Stimulated activated effector memory CD8-positive, alpha-beta T cell treated with anti-CD3 and anti-CD28 coated beads, Interleukin-12 subunit alpha, Interleukin-12 subunit beta, amount 100 ng/mL, for 72 hours (primary cell): ENCODE measurements at regions not wholly inside any gene's neighbourhood (a gene's known extent, or its start where the extent isn't known, plus 50 kb on each side); places are given as distances from the start of the nearest gene placed in this dataset.
"Not testable (repeated sequence)": the region's sequence is repeated elsewhere in the genome, so short reads cannot be mapped to it uniquely, and the experiment has no call there.

Experiments
- ATAC-seq: fragments of 150-1000 bp; cut with Tn5 transposase; 2 replicates; pipeline ENCODE4 v1.10.0; 2021
- DNase-seq, 2 donors: peaks; one replicate each; pipeline ENCODE4 v3.0.0; 2021 to 2022; ENCODE audit warnings: low spot score in 2 of 2
- H3K27ac Mint-ChIP-seq: one replicate; pipeline ENCODE4 v1.8.0; 2022; ENCODE audit warnings: mild to moderate bottlenecking, mixed read lengths
- H3K36me3 Mint-ChIP-seq: one replicate; pipeline ENCODE4 v1.8.0; 2022; ENCODE audit warnings: mild to moderate bottlenecking, mixed read lengths
- H3K4me1 Mint-ChIP-seq: one replicate; pipeline ENCODE4 v1.8.0; 2022; ENCODE audit warnings: mixed read lengths
- H3K4me3 Mint-ChIP-seq: one replicate; pipeline ENCODE4 v1.8.0; 2022; ENCODE audit warnings: mild to moderate bottlenecking, mixed read lengths
- H3K9me3 Mint-ChIP-seq: one replicate; pipeline ENCODE4 v1.8.0; 2022; ENCODE audit warnings: mixed read lengths

GRCh38 chr3:197459571-197459970 is 96.2 kb downstream of the BDH1 start:
- peak overlapping the region; percentile 87 for H3K27ac Mint-ChIP-seq
- not testable (repeated sequence) for ATAC-seq, DNase-seq, H3K4me3 Mint-ChIP-seq, H3K9me3 Mint-ChIP-seq
- H3K4me1 Mint-ChIP-seq: peaks cover 25% of the 10 kb centered on the region
- peaks cover 28% of the 10 kb centered on the region for H3K36me3 Mint-ChIP-seq

- peak overlapping the region; percentile 87 for H3K27ac Mint-ChIP-seq
- H3K36me3 Mint-ChIP-seq: peaks cover 28% of the 10 kb centered on the region
- H3K9me3 Mint-ChIP-seq: no peaks in the 10 kb centered on the region
- peaks cover 25% of the 10 kb centered on the region for H3K4me1 Mint-ChIP-seq
- ATAC-seq (no peak), DNase-seq (no peak)
- H3K4me3 Mint-ChIP-seq: no peak overlapping the region
Measured at GRCh38 chr3:197458906-197459470, 96.8 kb downstream of the BDH1 start.

- peaks cover 28% of the 10 kb centered on the region for H3K36me3 Mint-ChIP-seq
- peak overlapping the region; percentile 87 for H3K27ac Mint-ChIP-seq
- H3K4me3 Mint-ChIP-seq: no peak overlapping the region
- peaks cover 25% of the 10 kb centered on the region for H3K4me1 Mint-ChIP-seq
- no peaks in the 10 kb centered on the region for H3K9me3 Mint-ChIP-seq
- DNase-seq: peak; percentile 15 to 57
- ATAC-seq: peak; percentile 68
Measured at GRCh38 chr3:197458179-197458707, 97.5 kb downstream of the BDH1 start.

GRCh38 chr3:197456261-197457091 is 99.3 kb downstream of the BDH1 start:
- H3K4me3 Mint-ChIP-seq: peak overlapping the region; percentile 82
- peak; percentile 72 for ATAC-seq
- peaks cover 28% of the 10 kb centered on the region for H3K36me3 Mint-ChIP-seq
- H3K27ac Mint-ChIP-seq: peak overlapping the region; percentile 92
- peak; percentile 23 to 72 for DNase-seq
- peaks cover 25% of the 10 kb centered on the region for H3K4me1 Mint-ChIP-seq
- no peaks in the 10 kb centered on the region for H3K9me3 Mint-ChIP-seq

DNA sequence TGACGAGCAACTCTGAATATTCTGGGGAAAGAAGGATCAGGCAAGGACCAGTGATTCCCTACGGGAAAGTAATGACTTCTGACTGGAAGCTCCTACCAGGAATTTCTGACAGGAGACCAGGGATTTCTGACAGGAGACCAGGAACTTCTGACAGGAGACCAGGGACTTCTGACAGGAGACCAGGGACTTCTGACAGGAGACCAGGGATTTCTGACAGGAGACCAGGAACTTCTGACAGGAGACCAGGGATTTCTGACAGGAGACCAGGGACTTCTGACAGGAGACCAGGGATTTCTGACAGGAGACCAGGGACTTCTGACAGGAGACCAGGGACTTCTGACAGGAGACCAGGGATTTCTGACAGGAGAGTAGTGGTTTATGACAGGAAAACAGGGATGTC is 100.9 kb downstream of the BDH1 start:
- H3K9me3 Mint-ChIP-seq, ATAC-seq, DNase-seq, H3K27ac Mint-ChIP-seq, H3K4me3 Mint-ChIP-seq: not testable (repeated sequence)
- H3K4me1 Mint-ChIP-seq: peaks cover 25% of the 10 kb centered on the region
- H3K36me3 Mint-ChIP-seq: peaks cover 23% of the 10 kb centered on the region

GRCh38 chr3:197454014-197454413 is 101.8 kb downstream of the BDH1 start:
- H3K9me3 Mint-ChIP-seq: no peaks in the 10 kb centered on the region
- no peak overlapping the region for H3K27ac Mint-ChIP-seq
- H3K4me3 Mint-ChIP-seq: no peak overlapping the region
- H3K36me3 Mint-ChIP-seq: peaks cover 14% of the 10 kb centered on the region
- peaks cover 23% of the 10 kb centered on the region for H3K4me1 Mint-ChIP-seq
- no peak for DNase-seq
- peak; percentile 58 for ATAC-seq

GRCh38 chr3:197450810-197451209 is 105.0 kb downstream of the BDH1 start:
- no peaks in the 10 kb centered on the region for H3K36me3 Mint-ChIP-seq
- DNase-seq (no peak), ATAC-seq (no peak)
- no peak overlapping the region for H3K27ac Mint-ChIP-seq
- H3K4me1 Mint-ChIP-seq: peaks cover 7% of the 10 kb centered on the region
- no peak overlapping the region for H3K4me3 Mint-ChIP-seq
- H3K9me3 Mint-ChIP-seq: no peaks in the 10 kb centered on the region

DNA sequence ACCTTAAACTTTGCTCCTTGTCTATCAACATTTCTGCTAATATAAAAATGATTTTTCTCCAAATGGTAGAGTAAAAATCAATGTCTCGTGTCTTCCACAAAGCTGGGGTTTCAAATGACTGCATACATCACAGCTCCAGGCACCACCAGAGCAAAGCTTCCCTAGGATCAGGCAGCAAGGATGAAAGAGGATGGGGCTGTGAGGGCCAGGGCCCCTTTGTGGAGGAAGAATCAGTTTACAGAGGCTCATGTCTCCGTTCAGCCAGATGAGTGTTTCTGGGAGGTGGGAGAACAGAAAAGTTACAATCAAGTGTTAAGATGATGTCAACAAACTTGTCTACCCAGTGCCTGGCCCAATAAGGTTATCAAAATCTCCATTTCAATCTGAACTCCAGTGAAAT is 105.5 kb downstream of the BDH1 start:
- no peak for ATAC-seq
- H3K27ac Mint-ChIP-seq: no peak overlapping the region
- H3K4me3 Mint-ChIP-seq: no peak overlapping the region
- no peak for DNase-seq
- H3K4me1 Mint-ChIP-seq: peaks cover 2% of the 10 kb centered on the region
- H3K9me3 Mint-ChIP-seq: no peaks in the 10 kb centered on the region
- no peaks in the 10 kb centered on the region for H3K36me3 Mint-ChIP-seq

DNA sequence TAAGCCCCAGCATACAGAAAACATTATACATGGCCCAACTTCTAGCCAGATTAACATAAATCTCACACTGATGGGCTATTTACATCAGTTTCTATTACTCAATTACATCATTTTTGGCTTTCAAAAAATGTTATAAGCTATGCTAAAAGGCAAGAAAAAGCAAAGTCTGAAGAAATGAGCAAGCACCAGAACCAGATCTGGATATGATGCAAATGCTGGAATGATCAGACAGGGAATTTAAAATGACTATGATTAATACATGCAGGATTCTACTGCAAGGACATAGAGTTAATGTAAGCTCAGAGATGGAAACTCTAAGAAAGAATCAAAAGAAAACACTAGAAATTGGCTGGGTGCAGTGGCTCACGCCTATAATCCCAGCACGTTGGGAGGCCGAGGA is 106.6 kb downstream of the BDH1 start:
- H3K4me1 Mint-ChIP-seq, H3K27ac Mint-ChIP-seq, ATAC-seq, H3K36me3 Mint-ChIP-seq, H3K4me3 Mint-ChIP-seq, H3K9me3 Mint-ChIP-seq, DNase-seq: not testable (repeated sequence)

DNA sequence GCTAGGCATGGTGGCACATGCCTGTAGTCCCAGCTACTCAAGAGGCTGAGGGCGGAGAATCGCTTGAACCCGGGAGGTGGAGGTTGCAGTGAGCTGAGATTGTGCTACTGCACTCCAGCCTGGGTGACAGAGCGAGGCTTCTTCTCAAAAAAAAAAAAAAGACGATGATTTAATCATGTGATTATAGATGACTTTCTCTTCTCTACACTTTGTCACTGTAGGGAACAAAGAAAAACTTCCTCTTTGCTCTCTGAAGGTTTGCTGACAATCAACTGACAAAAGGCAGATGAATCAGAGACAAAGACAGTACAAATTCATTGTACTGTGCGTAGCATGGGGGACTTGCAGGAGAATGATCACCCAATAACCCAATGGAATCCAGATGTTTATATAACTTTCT is 108.0 kb downstream of the BDH1 start:
- not testable (repeated sequence) for H3K9me3 Mint-ChIP-seq, H3K4me3 Mint-ChIP-seq, H3K36me3 Mint-ChIP-seq, DNase-seq, ATAC-seq, H3K4me1 Mint-ChIP-seq, H3K27ac Mint-ChIP-seq

DNA sequence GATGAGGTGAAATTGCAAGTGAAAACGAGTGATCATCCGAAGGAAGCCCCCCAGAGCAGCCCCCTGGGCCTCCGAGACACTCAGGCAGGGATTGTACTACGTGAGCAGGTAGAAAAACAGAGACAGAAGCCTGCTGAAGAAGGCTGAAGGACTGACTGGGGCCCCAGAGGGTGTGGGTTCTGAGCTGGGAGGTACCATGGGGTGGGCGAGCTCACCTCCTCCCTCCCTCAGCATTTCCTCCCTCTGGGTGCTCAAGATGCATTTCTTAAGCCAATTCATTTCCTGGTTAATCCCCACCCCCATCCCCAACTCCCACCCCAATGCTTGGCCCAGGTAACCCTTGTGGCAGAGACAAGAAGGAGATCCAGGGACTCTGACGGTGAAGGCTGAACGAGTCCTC is 108.7 kb downstream of the BDH1 start:
- Mint-ChIP-seq H3K27ac (no peak overlapping the region), H3K4me3 (no peak overlapping the region), H3K4me1 (no peaks in the 10 kb centered on the region), H3K36me3 (no peaks in the 10 kb centered on the region), H3K9me3 (no peaks in the 10 kb centered on the region)
- no peak for DNase-seq
- no peak for ATAC-seq

GRCh38 chr3:197446700-197447056 is 109.1 kb downstream of the BDH1 start:
- Mint-ChIP-seq H3K9me3 (no peaks in the 10 kb centered on the region), H3K4me1 (no peaks in the 10 kb centered on the region), H3K36me3 (no peaks in the 10 kb centered on the region), H3K27ac (no peak overlapping the region), H3K4me3 (no peak overlapping the region)
- no peak for ATAC-seq
- DNase-seq: no peak

DNA sequence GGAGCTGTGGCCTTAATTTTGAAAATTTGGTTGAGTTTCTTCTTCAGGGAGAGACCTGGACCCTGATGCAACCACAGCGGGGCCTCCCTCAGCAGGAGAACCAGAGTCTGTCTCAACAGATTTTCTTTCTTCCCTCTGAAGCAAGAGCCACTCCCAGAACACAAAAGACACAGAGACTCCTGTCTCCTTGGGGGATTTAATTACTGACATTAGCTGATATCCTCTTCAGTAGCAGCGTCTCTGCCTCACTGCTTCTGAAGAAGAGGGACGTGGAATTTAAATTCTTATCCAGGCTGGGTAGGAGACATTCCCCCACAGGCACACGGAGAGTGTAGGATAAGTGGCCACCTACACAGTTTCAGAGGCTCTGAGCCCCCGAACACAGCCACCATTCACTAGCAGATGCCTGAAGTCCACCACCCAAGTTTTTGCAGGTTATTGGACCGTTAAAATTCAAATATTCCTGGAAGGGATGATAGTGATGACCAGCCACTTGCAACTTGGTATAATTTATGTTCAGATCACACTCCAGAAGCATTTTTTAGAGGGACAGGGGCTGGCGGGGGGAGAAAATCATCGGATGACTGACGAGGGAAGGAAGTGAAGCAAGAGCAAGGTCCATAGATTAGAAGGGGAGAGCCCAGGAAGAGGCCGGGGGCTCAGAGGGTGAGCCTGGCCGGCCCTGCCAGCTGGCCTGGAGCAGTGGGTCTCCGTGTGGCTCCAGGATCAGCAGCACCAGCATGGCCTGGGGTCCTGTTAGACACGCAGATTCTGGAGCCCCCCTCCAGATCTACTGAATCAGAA is 109.7 kb downstream of the BDH1 start:
- H3K36me3 Mint-ChIP-seq: no peaks in the 10 kb centered on the region
- no peaks in the 10 kb centered on the region for H3K4me1 Mint-ChIP-seq
- ATAC-seq: no peak
- no peak overlapping the region for H3K4me3 Mint-ChIP-seq
- no peak for DNase-seq
- no peaks in the 10 kb centered on the region for H3K9me3 Mint-ChIP-seq
- no peak overlapping the region for H3K27ac Mint-ChIP-seq

GRCh38 chr3:197444793-197445379 is 110.9 kb downstream of the BDH1 start:
- DNase-seq (no peak), ATAC-seq (no peak)
- no peaks in the 10 kb centered on the region for H3K9me3 Mint-ChIP-seq
- H3K36me3 Mint-ChIP-seq: no peaks in the 10 kb centered on the region
- H3K27ac Mint-ChIP-seq: no peak overlapping the region
- H3K4me3 Mint-ChIP-seq: no peak overlapping the region
- H3K4me1 Mint-ChIP-seq: no peaks in the 10 kb centered on the region

GRCh38 chr3:197443506-197443905 is 112.3 kb downstream of the BDH1 start:
- ATAC-seq (no peak), DNase-seq (no peak)
- Mint-ChIP-seq H3K9me3 (no peaks in the 10 kb centered on the region), H3K4me1 (no peaks in the 10 kb centered on the region), H3K36me3 (no peaks in the 10 kb centered on the region), H3K27ac (peak overlapping the region; percentile 36), H3K4me3 (no peak overlapping the region)
